Activated CD4-positive, alpha-beta T cell treated with anti-CD3 and anti-CD28 coated beads, Interleukin-2, amount 50 U/mL, for 48 hours (primary cell): ENCODE measurements at regions not wholly inside any gene's neighbourhood (a gene's known extent, or its start where the extent isn't known, plus 50 kb on each side); places are given as distances from the start of the nearest gene placed in this dataset.

Source experiments
- DNase-seq, 2 experiments: peaks; one replicate each; pipeline ENCODE4 v3.0.0-alpha.2; 2020

- DNase-seq, result no peak
Observed at GRCh38 chr11:70575396-70576060, 177.2 kb downstream of the CTTN start.

- DNase-seq, result no peak
Observed at GRCh38 chr11:70577258-70577603, 178.9 kb downstream of the CTTN start.

DNA sequence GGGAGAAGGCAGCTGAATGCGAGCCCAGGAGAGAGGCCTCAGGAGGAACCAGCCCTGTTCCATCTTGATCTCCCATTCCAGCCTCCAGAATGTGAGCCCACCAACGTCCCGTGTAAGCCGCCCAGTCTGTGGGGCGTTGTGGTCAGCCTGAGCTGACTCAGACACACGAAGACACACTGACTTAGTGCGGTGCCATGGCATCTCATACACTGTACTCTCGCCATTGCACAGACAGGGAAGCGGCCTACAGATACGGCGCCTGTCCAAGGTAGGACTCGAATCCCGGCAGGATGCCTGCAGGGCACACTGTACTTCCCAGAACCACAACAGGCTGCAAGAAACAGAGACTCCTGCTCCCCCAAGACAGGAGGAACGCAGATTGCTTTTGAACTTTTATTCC is 179.6 kb downstream of the CTTN start:
- no peak for DNase-seq

DNA sequence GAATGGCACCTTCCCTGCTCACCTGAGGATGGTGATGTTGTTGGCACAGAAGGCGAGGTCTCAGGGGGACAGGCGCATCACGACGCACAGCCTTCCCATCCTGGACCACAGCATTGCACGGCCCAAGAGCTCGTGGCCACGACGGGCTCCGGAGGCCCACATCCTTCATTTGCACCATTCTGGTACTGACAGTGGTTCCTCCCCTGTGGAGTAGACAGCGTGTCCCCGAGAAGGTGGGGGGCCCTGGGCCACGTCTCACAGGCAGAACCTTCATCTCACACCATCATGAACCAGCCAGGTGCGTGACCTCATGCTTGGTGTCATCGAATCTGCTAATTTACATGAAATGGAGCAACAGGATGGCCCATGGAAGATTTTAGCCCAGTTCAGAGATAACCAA is 180.0 kb downstream of the CTTN start:
- DNase-seq, result no peak

- no peak for DNase-seq
Observed at GRCh38 chr11:70578831-70579230, 180.5 kb downstream of the CTTN start.

GRCh38 chr11:70579316-70579955 is 181.1 kb downstream of the CTTN start:
- DNase-seq, result no peak

- DNase-seq, result no peak
Observed at GRCh38 chr11:70580036-70580805, 181.9 kb downstream of the CTTN start.

DNA sequence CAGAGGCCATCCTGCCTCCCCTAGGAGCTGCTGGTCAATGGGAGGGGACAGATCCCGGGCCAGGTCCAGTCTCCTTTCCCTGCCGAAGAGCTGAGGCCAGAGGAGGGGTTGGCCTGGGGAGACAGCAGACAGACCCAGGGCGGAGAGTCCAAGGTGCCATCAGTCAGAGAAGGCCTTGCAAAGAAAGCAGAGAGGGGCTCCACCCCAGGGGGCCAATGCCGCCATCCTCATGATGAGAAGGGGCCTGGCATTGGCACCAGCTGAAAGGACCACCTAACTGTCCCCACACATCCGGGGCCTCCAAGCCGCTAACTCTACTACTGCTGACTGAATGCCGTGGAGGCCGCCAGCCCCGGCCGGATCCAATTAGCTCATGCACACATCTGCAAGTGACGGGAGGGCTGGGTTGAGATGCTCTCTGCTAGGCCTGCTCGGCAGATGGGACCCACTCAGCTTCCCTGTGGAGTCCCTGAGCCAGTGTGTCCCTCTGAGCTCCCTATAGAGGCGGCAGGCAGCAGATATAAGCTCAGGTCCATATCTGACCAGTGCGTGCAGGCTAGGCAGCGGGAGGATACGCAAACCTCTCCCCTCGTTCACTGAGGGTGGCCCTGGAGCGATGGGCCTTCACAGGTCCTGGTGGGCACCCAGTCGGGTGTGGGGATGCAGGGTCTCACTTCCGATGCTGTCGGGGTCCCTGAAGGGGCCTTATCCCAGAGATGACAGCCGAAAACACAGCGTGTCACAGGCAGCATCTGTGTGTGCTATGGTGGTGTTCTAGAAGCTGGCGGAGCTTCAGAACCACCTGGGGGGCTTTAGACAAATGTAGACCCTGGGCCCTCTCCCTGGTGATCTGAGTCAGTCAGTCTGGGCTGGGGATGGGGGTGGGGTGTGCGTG is 183.9 kb downstream of the CTTN start:
- DNase-seq, result no peak

- DNase-seq, result no peak
Observed at GRCh38 chr11:70582886-70583641, 184.7 kb downstream of the CTTN start.

- no peak for DNase-seq
Observed at GRCh38 chr11:70583781-70584218, 185.5 kb downstream of the CTTN start.

GRCh38 chr11:70584498-70585235 is 186.3 kb downstream of the CTTN start:
- no peak for DNase-seq

- DNase-seq, result no peak
Observed at GRCh38 chr11:70585236-70585545, 186.9 kb downstream of the CTTN start.

DNA sequence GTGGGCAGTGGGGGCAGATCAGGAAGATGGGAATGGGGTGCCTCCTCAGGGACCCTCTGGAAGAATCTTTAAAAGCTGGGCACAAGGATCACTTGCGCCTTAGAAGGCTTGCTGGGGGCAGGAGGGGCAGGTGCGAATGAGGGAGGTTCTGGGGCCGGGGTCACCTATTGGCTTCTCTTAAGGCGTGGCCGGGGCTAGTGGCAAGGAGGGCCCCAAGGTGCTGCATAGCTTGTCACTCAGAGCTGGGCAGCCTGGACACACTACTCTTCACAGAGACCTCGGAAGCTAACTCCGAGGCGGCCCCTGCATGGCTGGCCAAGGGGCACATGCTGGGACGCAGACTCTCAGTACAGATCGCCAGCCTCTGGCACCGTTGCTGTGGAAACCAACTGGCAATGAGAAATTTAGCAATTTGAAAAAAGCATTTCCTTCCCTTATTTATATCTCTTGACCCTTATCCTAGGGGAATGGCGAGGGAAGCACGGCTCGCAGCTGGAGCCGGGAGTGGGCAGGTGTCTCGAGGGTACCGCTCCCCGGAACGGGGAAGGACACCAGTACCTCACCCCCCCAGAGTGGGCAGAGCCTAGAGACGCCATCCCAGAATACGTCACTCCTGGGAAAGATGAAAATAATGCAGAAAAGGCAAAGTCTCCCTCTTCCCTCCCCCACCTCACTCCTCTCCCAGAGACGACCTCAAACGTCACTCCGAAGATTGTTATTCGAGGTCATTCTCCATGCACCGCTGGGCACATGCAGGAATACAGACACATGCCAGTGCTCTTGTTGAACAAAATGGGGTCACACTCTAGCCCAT is 188.1 kb downstream of the CTTN start:
- DNase-seq, result no peak

GRCh38 chr11:70587075-70587389 is 188.7 kb downstream of the CTTN start:
- no peak for DNase-seq

DNA sequence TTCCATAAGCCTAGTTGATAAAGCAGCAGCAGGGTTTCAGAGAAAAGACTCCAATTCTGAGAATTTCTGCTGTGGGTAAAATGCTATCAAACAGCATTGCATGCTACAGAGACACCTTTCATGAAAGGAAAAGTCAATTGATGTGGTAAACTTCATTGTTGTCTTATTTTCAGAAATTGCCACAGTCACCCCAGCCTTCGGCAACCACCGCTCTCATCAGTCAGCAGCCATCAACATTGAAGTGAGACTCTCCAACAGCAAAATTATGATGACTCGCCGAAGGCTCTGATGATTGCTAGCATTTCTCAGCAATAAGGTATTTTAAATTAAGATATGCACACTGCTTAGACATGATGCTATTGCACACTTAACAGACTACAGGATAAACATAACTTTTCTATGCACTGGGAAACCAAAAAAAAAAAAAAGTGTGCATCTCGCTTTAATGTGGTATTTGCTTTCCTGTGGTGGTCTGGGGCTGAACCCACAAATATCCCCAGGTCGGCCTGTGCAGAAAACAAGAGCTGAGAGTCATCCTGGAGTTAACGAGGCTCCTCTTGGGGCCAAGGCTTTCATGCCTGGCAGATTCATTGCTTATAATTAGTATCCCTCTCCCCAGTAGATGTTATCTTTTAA is 192.1 kb downstream of the CTTN start:
- DNase-seq, result no peak

- no peak for DNase-seq
Observed at GRCh38 chr11:70592641-70593165, 194.4 kb downstream of the CTTN start.

GRCh38 chr11:70593446-70593983 is 195.2 kb downstream of the CTTN start:
- DNase-seq, result no peak

DNA sequence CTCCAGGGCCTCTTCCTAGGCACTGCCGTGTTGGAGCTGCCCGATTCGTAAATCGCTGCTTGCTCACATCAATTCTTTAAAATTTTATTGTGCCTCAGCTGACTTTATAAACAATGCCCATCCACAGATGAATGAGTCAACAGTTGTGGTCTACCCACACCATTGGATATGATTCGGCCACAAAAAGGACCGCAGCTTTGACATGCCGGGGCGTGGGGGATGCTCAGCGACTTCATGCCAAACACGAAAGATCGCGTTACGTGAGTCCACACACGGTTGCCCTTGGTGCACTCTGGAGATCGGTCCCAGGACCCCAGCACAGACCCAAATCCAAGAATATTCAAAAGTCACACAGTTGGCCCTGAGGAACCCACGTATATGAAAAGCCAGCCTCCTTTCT is 195.7 kb downstream of the CTTN start:
- DNase-seq, result no peak

- no peak for DNase-seq
Observed at GRCh38 chr11:70594606-70595005, 196.3 kb downstream of the CTTN start.

DNA sequence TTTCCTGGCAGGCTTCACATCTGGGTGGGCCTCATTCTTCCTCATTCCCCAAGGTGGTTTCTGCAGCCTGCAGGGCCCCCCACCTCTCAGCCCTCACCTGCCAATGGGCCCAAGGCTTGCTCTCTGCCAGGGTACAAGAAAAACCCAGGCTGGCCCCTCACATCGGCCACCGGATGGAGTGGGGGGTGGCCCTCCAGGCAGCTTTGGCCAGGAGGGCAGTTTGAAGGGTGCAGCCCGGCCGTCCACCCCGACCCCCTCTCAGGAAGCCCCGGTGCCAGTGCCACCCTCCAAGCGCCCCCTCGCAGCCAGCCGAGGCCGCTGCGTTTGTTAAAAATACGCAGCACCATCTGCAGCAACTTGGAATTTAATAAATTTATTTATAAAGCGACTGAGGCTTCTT is 196.7 kb downstream of the CTTN start:
- DNase-seq, result no peak
